EL (cell line): ENCODE measurements at regions not wholly inside any gene's neighbourhood (a gene's known extent, or its start where the extent isn't known, plus 50 kb on each side); places are given as distances from the start of the nearest gene placed in this dataset.
"Not testable (repeated sequence)": the region's sequence is repeated elsewhere in the genome, so short reads cannot be mapped to it uniquely, and the experiment has no call there.

Experiments used
- DNase-seq: peaks from one replicate; pipeline ENCODE4 v3.0.0-alpha.2; 2016

GRCh38 chr21:14677013-14677412, 130.9 kb upstream of the SAMSN1 start:
- no peak for DNase-seq

GRCh38 chr21:14675774-14676530, 129.8 kb upstream of the SAMSN1 start:
- DNase-seq, result no peak

- no peak for DNase-seq
These were observed 127.5 kb upstream of the SAMSN1 start for GRCh38 chr21:14673649-14674048.

GRCh38 chr21:14672466-14672865, 126.4 kb upstream of the SAMSN1 start:
- DNase-seq, result no peak

GRCh38 chr21:14670409-14670808, 124.3 kb upstream of the SAMSN1 start:
- no peak for DNase-seq

- not testable (repeated sequence) for DNase-seq
These were observed 123.0 kb upstream of the SAMSN1 start for GRCh38 chr21:14669092-14669491.

- no peak for DNase-seq
These were observed 111.3 kb upstream of the SAMSN1 start for GRCh38 chr21:14657241-14658008.

- no peak for DNase-seq
These were observed 100.8 kb upstream of the SAMSN1 start for GRCh38 chr21:14646893-14647292.

GRCh38 chr21:14645702-14646101, 99.6 kb upstream of the SAMSN1 start:
- no peak for DNase-seq

- no peak for DNase-seq
These were observed 86.2 kb upstream of the SAMSN1 start for GRCh38 chr21:14632359-14632758.

- DNase-seq, result no peak
These were observed 84.5 kb upstream of the SAMSN1 start for GRCh38 chr21:14630556-14631069.

- DNase-seq, result no peak
These were observed 83.3 kb upstream of the SAMSN1 start for GRCh38 chr21:14629461-14629860.

GRCh38 chr21:14623079-14623478, 77.0 kb upstream of the SAMSN1 start:
- DNase-seq, result not testable (repeated sequence)

- DNase-seq, result no peak
These were observed 74.0 kb upstream of the SAMSN1 start for GRCh38 chr21:14620152-14620551.

GRCh38 chr21:14617871-14618270, 71.8 kb upstream of the SAMSN1 start:
- DNase-seq, result no peak

GRCh38 chr21:14617040-14617393, 70.9 kb upstream of the SAMSN1 start:
- DNase-seq, result no peak

- peak; percentile 8 for DNase-seq
These were observed 70.4 kb upstream of the SAMSN1 start for GRCh38 chr21:14616380-14617039.

GRCh38 chr21:14615359-14615974, 69.4 kb upstream of the SAMSN1 start:
- no peak for DNase-seq

- DNase-seq, result no peak
These were observed 68.2 kb upstream of the SAMSN1 start for GRCh38 chr21:14614287-14614686.

- no peak for DNase-seq
These were observed 67.5 kb upstream of the SAMSN1 start for GRCh38 chr21:14613486-14614224.

- DNase-seq, result not testable (repeated sequence)
These were observed 64.0 kb upstream of the SAMSN1 start for GRCh38 chr21:14610119-14610518.

GRCh38 chr21:14609274-14609673, 63.2 kb upstream of the SAMSN1 start:
- DNase-seq, result no peak
